ENCODE measurements at regions not wholly inside any gene's neighbourhood (a gene's known extent, or its start where the extent isn't known, plus 50 kb on each side); places are given as distances from the start of the nearest gene placed in this dataset.

GRCh38 chr7:120091807-120092206 is 181.2 kb upstream of the KCND2 start:
- DNase-seq = no peak
- in situ Hi-C loops (cut with HindIII; ENCODE audit: low pct_ligation_motif_present, low sequenced_read_pairs) = no loop called here
- no peaks in the 10 kb centered on the region for H3K27me3 ChIP-seq (replicated peaks)
- no peaks in the 10 kb centered on the region for H3K36me3 ChIP-seq (replicated peaks)
- TF ChIP-seq, protein P1, sequence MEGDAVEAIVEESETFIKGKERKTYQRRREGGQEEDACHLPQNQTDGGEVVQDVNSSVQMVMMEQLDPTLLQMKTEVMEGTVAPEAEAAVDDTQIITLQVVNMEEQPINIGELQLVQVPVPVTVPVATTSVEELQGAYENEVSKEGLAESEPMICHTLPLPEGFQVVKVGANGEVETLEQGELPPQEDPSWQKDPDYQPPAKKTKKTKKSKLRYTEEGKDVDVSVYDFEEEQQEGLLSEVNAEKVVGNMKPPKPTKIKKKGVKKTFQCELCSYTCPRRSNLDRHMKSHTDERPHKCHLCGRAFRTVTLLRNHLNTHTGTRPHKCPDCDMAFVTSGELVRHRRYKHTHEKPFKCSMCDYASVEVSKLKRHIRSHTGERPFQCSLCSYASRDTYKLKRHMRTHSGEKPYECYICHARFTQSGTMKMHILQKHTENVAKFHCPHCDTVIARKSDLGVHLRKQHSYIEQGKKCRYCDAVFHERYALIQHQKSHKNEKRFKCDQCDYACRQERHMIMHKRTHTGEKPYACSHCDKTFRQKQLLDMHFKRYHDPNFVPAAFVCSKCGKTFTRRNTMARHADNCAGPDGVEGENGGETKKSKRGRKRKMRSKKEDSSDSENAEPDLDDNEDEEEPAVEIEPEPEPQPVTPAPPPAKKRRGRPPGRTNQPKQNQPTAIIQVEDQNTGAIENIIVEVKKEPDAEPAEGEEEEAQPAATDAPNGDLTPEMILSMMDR (IDR thresholded peaks at IDR 0.05; ENCODE audit: low read depth, low read length, missing control alignments) = no peak
- no peak overlapping the region for H3K4me3 ChIP-seq (ENCODE audit: low read depth, low read length)
- no peak overlapping the region for H3K27ac ChIP-seq

DNA sequence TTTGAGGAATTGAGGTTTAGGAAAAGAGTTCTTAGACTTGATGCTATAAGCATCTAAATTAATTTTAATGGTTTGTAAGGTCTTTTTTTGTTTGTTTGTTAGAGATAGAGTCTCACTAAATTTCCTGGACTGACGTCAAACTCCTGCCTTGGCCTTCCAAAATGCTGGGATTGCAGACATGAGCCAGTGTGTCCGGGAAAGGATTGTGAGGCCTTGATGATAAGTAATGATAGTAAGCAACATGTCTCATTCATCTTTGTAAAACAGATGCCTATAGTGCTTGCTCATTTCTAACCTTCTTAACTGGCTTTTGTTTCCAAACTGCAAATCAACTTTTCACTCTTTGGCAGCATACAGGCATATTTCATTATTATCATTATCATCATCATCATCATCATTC is 176.0 kb upstream of the KCND2 start:
- H3K27me3 ChIP-seq (replicated peaks) = no peaks in the 10 kb centered on the region
- no peaks in the 10 kb centered on the region for H3K36me3 ChIP-seq (replicated peaks)
- H3K27ac ChIP-seq = no peak overlapping the region
- no peak for DNase-seq
- no peak overlapping the region for H3K4me3 ChIP-seq (ENCODE audit: low read depth, low read length)
- TF ChIP-seq, protein P1 (IDR thresholded peaks at IDR 0.05; ENCODE audit: low read depth, low read length, missing control alignments) = no peak
- in situ Hi-C loops (cut with HindIII; ENCODE audit: low pct_ligation_motif_present, low sequenced_read_pairs) = no loop called here

GRCh38 chr7:120097774-120098173 is 175.2 kb upstream of the KCND2 start:
- in situ Hi-C loops (cut with HindIII; ENCODE audit: low pct_ligation_motif_present, low sequenced_read_pairs) = no loop called here
- Histone ChIP-seq H3K4me3 (ENCODE audit: low read depth, low read length) (no peak overlapping the region), H3K36me3 (replicated peaks) (no peaks in the 10 kb centered on the region), H3K27me3 (replicated peaks) (no peaks in the 10 kb centered on the region), H3K27ac (no peak overlapping the region)
- DNase-seq = no peak
- TF ChIP-seq, protein P1 (IDR thresholded peaks at IDR 0.05; ENCODE audit: low read depth, low read length, missing control alignments) = no peak

- Histone ChIP-seq H3K4me3 (ENCODE audit: low read depth, low read length) (no peak overlapping the region), H3K27ac (no peak overlapping the region), H3K36me3 (replicated peaks) (no peaks in the 10 kb centered on the region), H3K27me3 (replicated peaks) (no peaks in the 10 kb centered on the region)
- in situ Hi-C loops (cut with HindIII; ENCODE audit: low pct_ligation_motif_present, low sequenced_read_pairs) = no loop called here
- no peak for DNase-seq
- TF ChIP-seq, protein P1 (IDR thresholded peaks at IDR 0.05; ENCODE audit: low read depth, low read length, missing control alignments) = no peak
These were observed 164.6 kb upstream of the KCND2 start for GRCh38 chr7:120108376-120108775.

GRCh38 chr7:120110169-120110568 is 162.8 kb upstream of the KCND2 start:
- in situ Hi-C loops (cut with HindIII; ENCODE audit: low pct_ligation_motif_present, low sequenced_read_pairs) = no loop called here
- H3K27ac ChIP-seq = no peak overlapping the region
- no peaks in the 10 kb centered on the region for H3K27me3 ChIP-seq (replicated peaks)
- TF ChIP-seq, protein P1 (IDR thresholded peaks at IDR 0.05; ENCODE audit: low read depth, low read length, missing control alignments) = no peak
- no peaks in the 10 kb centered on the region for H3K36me3 ChIP-seq (replicated peaks)
- no peak for DNase-seq
- H3K4me3 ChIP-seq (ENCODE audit: low read depth, low read length) = no peak overlapping the region

DNA sequence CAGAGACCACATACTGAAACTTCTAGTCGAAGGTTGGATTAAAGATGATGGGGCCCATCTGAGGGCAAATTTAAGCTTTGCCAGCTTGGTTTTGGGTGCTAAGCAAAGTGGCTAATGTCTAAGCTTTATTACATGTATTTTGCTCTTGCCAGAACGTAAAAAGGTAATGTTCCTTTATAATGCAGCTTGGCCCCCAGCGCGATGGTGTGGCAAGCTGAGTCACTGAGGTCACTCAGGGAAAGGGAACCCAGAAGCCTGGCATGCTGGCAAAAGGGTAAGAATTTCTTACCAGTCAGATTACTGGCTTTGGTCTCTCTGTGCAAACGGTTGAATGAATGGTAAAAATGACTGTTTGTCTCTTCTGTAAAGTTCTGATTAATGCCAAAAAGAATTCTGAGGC is 158.3 kb upstream of the KCND2 start:
- Histone ChIP-seq H3K4me3 (ENCODE audit: low read depth, low read length) (no peak overlapping the region), H3K36me3 (replicated peaks) (no peaks in the 10 kb centered on the region), H3K27me3 (replicated peaks) (no peaks in the 10 kb centered on the region), H3K27ac (no peak overlapping the region)
- in situ Hi-C loops (cut with HindIII; ENCODE audit: low pct_ligation_motif_present, low sequenced_read_pairs) = no loop called here
- DNase-seq = no peak
- TF ChIP-seq, protein P1 (IDR thresholded peaks at IDR 0.05; ENCODE audit: low read depth, low read length, missing control alignments) = no peak

Measured in brain microvascular endothelial cell (primary cell).